B cell (primary cell): ENCODE measurements at regions not wholly inside any gene's neighbourhood (a gene's known extent, or its start where the extent isn't known, plus 50 kb on each side); places are given as distances from the start of the nearest gene placed in this dataset.

ENCODE experiments used
- ATAC-seq: fragments of 200-7000 bp; cut with Tn5 transposase; one replicate; pipeline ENCODE4 v1.10.0; 2021; ENCODE audit warnings: low read depth, mild to moderate bottlenecking, moderate number of reproducible peaks, moderate library complexity
- CTCF ChIA-PET: fragments of 350-600 bp; sonication (Branson Sonifier 250); formaldehyde crosslinking; loops from one replicate; lab custom pipeline; 2021; ENCODE audit warnings: antibody characterized with exemption, inconsistent platforms; lab: Charles Lee
- POLR2A ChIA-PET: fragments of 350-600 bp; sonication (Branson Sonifier 250); formaldehyde crosslinking; loops from one replicate; lab custom pipeline; 2021; ENCODE audit warnings: antibody characterized with exemption; lab: Charles Lee
- DNase-seq: peaks from one replicate; pipeline ENCODE4 v3.0.0; 2013
- H2AFZ ChIP-seq: 2 replicates; pipeline ENCODE4 v1.6.1; 2012; ENCODE audit warnings: mild to moderate bottlenecking, low read depth, low read length; ENCODE audit not compliant: insufficient read depth, poor library complexity, severe bottlenecking
- H3K27ac ChIP-seq, 2 donors: 1 replicate in 1 of 2; 2 replicates in 1 of 2; pipeline ENCODE4 v1.5.1; 2012 to 2013; ENCODE audit warnings: low read length in 2 of 2, mild to moderate bottlenecking in 2 of 2, moderate library complexity in 1 of 2
- H3K27me3 ChIP-seq, 4 experiments: fragments of 200-600 bp in 1 of 4; sonication (generic) in 1 of 4; replicated peaks in 1 of 4; 1 replicate in 2 of 4; 2 replicates in 2 of 4; pipeline versions ENCODE4 v1.6.1 to v1.7.0; 2013 to 2016; ENCODE audit warnings: low read length in 3 of 4, mild to moderate bottlenecking in 2 of 4, mixed read lengths in 1 of 4, moderate library complexity in 1 of 4; ENCODE audit not compliant: insufficient read depth in 4 of 4, control insufficient read depth in 3 of 4; ENCODE audit errors: control extremely low read depth in 1 of 4
- H3K36me3 ChIP-seq, 2 experiments: replicated peaks in 1 of 2; 1 replicate in 1 of 2; 2 replicates in 1 of 2; pipeline versions ENCODE4 v1.6.1 to v1.7.1; 2013; ENCODE audit warnings: low read length in 1 of 2; ENCODE audit not compliant: insufficient read depth in 2 of 2, control insufficient read depth in 1 of 2; ENCODE audit errors: control extremely low read depth in 1 of 2, extremely low read depth in 1 of 2
- H3K4me1 ChIP-seq, 2 donors: fragments of 200-600 bp in 1 of 2; sonication (generic) in 1 of 2; 1 replicate in 1 of 2; 2 replicates in 1 of 2; pipeline versions ENCODE4 v1.5.1 to v1.6.1; 2013 to 2017; ENCODE audit warnings: low read length in 2 of 2; ENCODE audit not compliant: control insufficient read depth in 2 of 2, insufficient read depth in 2 of 2
- H3K4me2 ChIP-seq: replicated peaks from 2 replicates; pipeline ENCODE3; 2012; ENCODE audit warnings: mild to moderate bottlenecking, low read depth, low read length; ENCODE audit not compliant: poor library complexity, severe bottlenecking
- H3K4me3 ChIP-seq, 5 experiments: fragments of 200-600 bp in 1 of 5; sonication (generic) in 1 of 5; 1 replicate in 3 of 5; 2 replicates in 2 of 5; pipeline versions ENCODE4 v1.5.1 to v1.7.0; 2011 to 2016; ENCODE audit warnings: low read length in 4 of 5, mild to moderate bottlenecking in 4 of 5, low read depth in 2 of 5, control low read depth in 1 of 5, moderate library complexity in 1 of 5; ENCODE audit not compliant: insufficient read depth in 1 of 5; ENCODE audit errors: control extremely low read depth in 1 of 5, extremely low read depth in 1 of 5
- H3K79me2 ChIP-seq: fragments of 200-600 bp; sonication (generic); one replicate; pipeline ENCODE4 v1.6.0; 2016; ENCODE audit warnings: low read length; ENCODE audit not compliant: control insufficient read depth, insufficient read depth
- H3K9ac ChIP-seq: fragments of 200-600 bp; sonication (generic); 2 replicates; pipeline ENCODE4 v1.6.1; 2017; ENCODE audit warnings: mild to moderate bottlenecking, low read length, moderate library complexity
- H3K9me3 ChIP-seq, 3 donors: one replicate each; pipeline versions ENCODE4 v1.6.1 to v1.7.1; 2013; ENCODE audit warnings: low read length in 2 of 3; ENCODE audit not compliant: control insufficient read depth in 2 of 3, insufficient read depth in 1 of 3; ENCODE audit errors: control extremely low read depth in 1 of 3
- H4K20me1 ChIP-seq: 2 replicates; pipeline ENCODE4 v1.6.0; 2012; ENCODE audit warnings: mild to moderate bottlenecking, low read length; ENCODE audit not compliant: insufficient read depth, control insufficient read depth, poor library complexity, severe bottlenecking
- H3K27ac Mint-ChIP-seq: one replicate; pipeline ENCODE4 v1.8.0; 2021; ENCODE audit warnings: mixed read lengths
- H3K27me3 Mint-ChIP-seq: one replicate; pipeline ENCODE4 v1.8.0; 2021; ENCODE audit warnings: mixed read lengths
- H3K4me1 Mint-ChIP-seq: one replicate; pipeline ENCODE4 v1.8.0; 2021; ENCODE audit warnings: mixed read lengths
- H3K4me3 Mint-ChIP-seq: one replicate; pipeline ENCODE4 v1.8.0; 2021; ENCODE audit warnings: mixed read lengths
- H3K9me3 Mint-ChIP-seq: one replicate; pipeline ENCODE4 v1.8.0; 2022; ENCODE audit warnings: mixed read lengths; ENCODE audit not compliant: insufficient read depth
- EZH2 ChIP-seq: IDR thresholded peaks from 2 replicates; pipeline ENCODE4 v1.6.1; 2012; ENCODE audit warnings: borderline replicate concordance, low read depth, mild to moderate bottlenecking, moderate library complexity, low read length; ENCODE audit not compliant: insufficient read depth, poor library complexity, severe bottlenecking
- WGBS: methylation state at CpG from one replicate; pipeline ENCODE4 v1.1.5; 2013; ENCODE audit warnings: missing lambda C conversion rate; ENCODE audit not compliant: insufficient coverage; 5-methylcytosine and 5-hydroxymethylcytosine counted together
- intact Hi-C: fragments of 100-400 bp; cut with micrococcal nuclease; formaldehyde crosslinking; loops from one replicate; pipeline ENCODE4 v1.10.0; 2022
- TF ChIP-seq, protein P1 (sequence below): fragments of 200-600 bp; IDR thresholded peaks from one replicate; pipeline ENCODE4 v1.8.0; 2022; ENCODE audit warnings: antibody characterized with exemption, mild to moderate bottlenecking

DNA sequence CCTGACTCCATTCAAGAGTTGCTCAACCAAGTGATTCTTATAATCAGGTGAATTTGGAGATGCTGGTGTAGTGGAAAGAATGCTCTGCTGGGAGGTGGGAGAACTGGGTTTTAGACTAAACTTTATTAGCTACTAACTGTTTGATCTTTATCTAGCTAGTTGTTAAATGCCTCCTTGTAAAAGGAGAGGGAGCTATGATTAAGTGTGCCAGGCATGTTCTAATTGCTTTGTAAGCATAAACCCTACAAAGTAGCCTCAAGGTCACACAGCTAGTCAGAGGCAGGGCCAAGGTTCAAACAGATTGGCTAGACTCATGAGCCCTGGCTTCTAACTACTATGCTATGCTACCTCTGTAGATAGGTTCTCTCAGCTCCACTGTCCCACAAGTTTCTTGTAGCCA lies 105.5 kb downstream of the NXPE2 start:
- no peaks in the 10 kb centered on the region for H3K79me2 ChIP-seq
- H4K20me1 ChIP-seq = no peaks in the 10 kb centered on the region
- no peak for DNase-seq
- no peak overlapping the region for H3K9ac ChIP-seq
- ATAC-seq = no peak
- H3K9me3 ChIP-seq = no peaks in the 10 kb centered on the region
- no peaks in the 10 kb centered on the region for H3K27me3 ChIP-seq
- Mint-ChIP-seq H3K9me3 (no peaks in the 10 kb centered on the region), H3K27ac (no peak overlapping the region), H3K27me3 (peaks cover 4% of the 10 kb centered on the region), H3K4me3 (no peak overlapping the region), H3K4me1 (no peaks in the 10 kb centered on the region)
- TF ChIP-seq, protein P1, sequence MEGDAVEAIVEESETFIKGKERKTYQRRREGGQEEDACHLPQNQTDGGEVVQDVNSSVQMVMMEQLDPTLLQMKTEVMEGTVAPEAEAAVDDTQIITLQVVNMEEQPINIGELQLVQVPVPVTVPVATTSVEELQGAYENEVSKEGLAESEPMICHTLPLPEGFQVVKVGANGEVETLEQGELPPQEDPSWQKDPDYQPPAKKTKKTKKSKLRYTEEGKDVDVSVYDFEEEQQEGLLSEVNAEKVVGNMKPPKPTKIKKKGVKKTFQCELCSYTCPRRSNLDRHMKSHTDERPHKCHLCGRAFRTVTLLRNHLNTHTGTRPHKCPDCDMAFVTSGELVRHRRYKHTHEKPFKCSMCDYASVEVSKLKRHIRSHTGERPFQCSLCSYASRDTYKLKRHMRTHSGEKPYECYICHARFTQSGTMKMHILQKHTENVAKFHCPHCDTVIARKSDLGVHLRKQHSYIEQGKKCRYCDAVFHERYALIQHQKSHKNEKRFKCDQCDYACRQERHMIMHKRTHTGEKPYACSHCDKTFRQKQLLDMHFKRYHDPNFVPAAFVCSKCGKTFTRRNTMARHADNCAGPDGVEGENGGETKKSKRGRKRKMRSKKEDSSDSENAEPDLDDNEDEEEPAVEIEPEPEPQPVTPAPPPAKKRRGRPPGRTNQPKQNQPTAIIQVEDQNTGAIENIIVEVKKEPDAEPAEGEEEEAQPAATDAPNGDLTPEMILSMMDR = no peak
- TF ChIP-seq EZH2 = no peak
- no peak overlapping the region for H3K4me2 ChIP-seq
- no peak overlapping the region for H2AFZ ChIP-seq
- H3K4me3 ChIP-seq = no peak overlapping the region
- ChIA-PET POLR2A (no interaction called here), CTCF (no interaction called here)
- H3K4me1 ChIP-seq = no peaks in the 10 kb centered on the region
- no peak overlapping the region for H3K27ac ChIP-seq
- intact Hi-C loops = no loop called here
- no peaks in the 10 kb centered on the region for H3K36me3 ChIP-seq

DNA sequence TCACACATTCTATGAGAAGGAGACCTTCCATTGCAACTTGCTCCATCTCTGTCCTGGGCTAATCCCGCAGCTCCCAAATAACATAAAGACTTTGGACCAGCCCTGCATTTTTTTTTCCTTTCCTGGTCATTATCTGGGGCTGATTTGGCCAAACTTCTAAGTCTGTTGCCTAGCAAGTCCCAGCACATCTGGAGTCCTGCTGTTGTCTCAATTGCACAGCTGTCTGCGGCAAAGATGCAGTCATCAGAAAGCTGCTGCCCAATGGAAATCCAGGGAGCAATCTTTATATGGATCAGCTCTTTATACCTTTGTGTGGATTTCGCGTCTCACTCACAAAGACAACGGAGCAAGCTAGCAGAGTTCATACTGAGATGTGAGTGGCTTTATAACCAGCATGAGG lies 105.9 kb downstream of the NXPE2 start:
- CTCF ChIA-PET = no interaction called here
- peaks cover 4% of the 10 kb centered on the region for H3K27me3 Mint-ChIP-seq
- POLR2A ChIA-PET = no interaction called here

More for the DNA sequence above, 105.9 kb downstream of the NXPE2 start:
- H3K9me3 Mint-ChIP-seq = no peaks in the 10 kb centered on the region
- no peaks in the 10 kb centered on the region for H3K79me2 ChIP-seq
- H4K20me1 ChIP-seq = no peaks in the 10 kb centered on the region
- no peaks in the 10 kb centered on the region for H3K9me3 ChIP-seq
- H3K4me1 Mint-ChIP-seq = no peaks in the 10 kb centered on the region
- no peaks in the 10 kb centered on the region for H3K4me1 ChIP-seq
- ATAC-seq (no peak), DNase-seq (no peak)
- H2AFZ ChIP-seq = no peak overlapping the region
- H3K27ac Mint-ChIP-seq = no peak overlapping the region
- H3K4me2 ChIP-seq = no peak overlapping the region
- H3K36me3 ChIP-seq = no peaks in the 10 kb centered on the region
- TF ChIP-seq EZH2 = no peak
- TF ChIP-seq, protein P1 = no peak
- no peak overlapping the region for H3K9ac ChIP-seq
- 92% methylated on average over 2 of the region's 5 CpGs for WGBS
- H3K27ac ChIP-seq = no peak overlapping the region
- H3K27me3 ChIP-seq = no peaks in the 10 kb centered on the region
- no peak overlapping the region for H3K4me3 Mint-ChIP-seq
- intact Hi-C loops = no loop called here
- no peak overlapping the region for H3K4me3 ChIP-seq
